Embryonic facial prominence (tissue), 1 donor: ENCODE measurements at regions not wholly inside any gene's neighbourhood (a gene's known extent, or its start where the extent isn't known, plus 50 kb on each side); places are given as distances from the start of the nearest gene placed in this dataset.
"Not testable (repeated sequence)": the region's sequence is repeated elsewhere in the genome, so short reads cannot be mapped to it uniquely, and the experiment has no call there.

Experiments used
- DNase-seq: peaks from one replicate; pipeline ENCODE4 v3.0.0-alpha.2; 2016; ENCODE audit errors: extremely low spot score

GRCh38 chr2:120626566-120626965 lies 109.1 kb upstream of the GLI2 start:
- no peak for DNase-seq

- DNase-seq = no peak
Observed at GRCh38 chr2:120628248-120628647, 107.4 kb upstream of the GLI2 start.

- DNase-seq = no peak
Observed at GRCh38 chr2:120629241-120629895, 106.3 kb upstream of the GLI2 start.

- DNase-seq = no peak
Observed at GRCh38 chr2:120630031-120630701, 105.5 kb upstream of the GLI2 start.

GRCh38 chr2:120631236-120631635 lies 104.4 kb upstream of the GLI2 start:
- no peak for DNase-seq

- no peak for DNase-seq
Observed at GRCh38 chr2:120631724-120632123, 103.9 kb upstream of the GLI2 start.

- DNase-seq = no peak
Observed at GRCh38 chr2:120632796-120633646, 102.6 kb upstream of the GLI2 start.

- DNase-seq = no peak
Observed at GRCh38 chr2:120634533-120634932, 101.1 kb upstream of the GLI2 start.

GRCh38 chr2:120635146-120635545 lies 100.5 kb upstream of the GLI2 start:
- DNase-seq = no peak

GRCh38 chr2:120637847-120638246 lies 97.8 kb upstream of the GLI2 start:
- DNase-seq = no peak

GRCh38 chr2:120638450-120638849 lies 97.2 kb upstream of the GLI2 start:
- no peak for DNase-seq

GRCh38 chr2:120641366-120641771 lies 94.3 kb upstream of the GLI2 start:
- DNase-seq = no peak

- DNase-seq = no peak
Observed at GRCh38 chr2:120642646-120643045, 93.0 kb upstream of the GLI2 start.

- DNase-seq = no peak
Observed at GRCh38 chr2:120646994-120647393, 88.7 kb upstream of the GLI2 start.

GRCh38 chr2:120647487-120647886 lies 88.2 kb upstream of the GLI2 start:
- DNase-seq = no peak

- DNase-seq = not testable (repeated sequence)
Observed at GRCh38 chr2:120649381-120649780, 86.3 kb upstream of the GLI2 start.

- DNase-seq = no peak
Observed at GRCh38 chr2:120650022-120650644, 85.5 kb upstream of the GLI2 start.

GRCh38 chr2:120651818-120652217 lies 83.8 kb upstream of the GLI2 start:
- no peak for DNase-seq

- no peak for DNase-seq
Observed at GRCh38 chr2:120653046-120653445, 82.6 kb upstream of the GLI2 start.

- no peak for DNase-seq
Observed at GRCh38 chr2:120653871-120654270, 81.8 kb upstream of the GLI2 start.

- DNase-seq = no peak
Observed at GRCh38 chr2:120654381-120655134, 81.1 kb upstream of the GLI2 start.
